HG03442 (cell line): ENCODE measurements at regions not wholly inside any gene's neighbourhood (a gene's known extent, or its start where the extent isn't known, plus 50 kb on each side); places are given as distances from the start of the nearest gene placed in this dataset.

Experiments
- ATAC-seq: cut with Tn5 transposase; IDR thresholded peaks from one replicate; pipeline ENCODE4 v1.9.1; 2021; ENCODE audit warnings: mild to moderate bottlenecking, moderate library complexity; ENCODE audit not compliant: unreplicated experiment

- ATAC-seq: no peak
Measured at GRCh38 chr13:31675440-31675953, 63.8 kb upstream of the RXFP2 start.

- no peak for ATAC-seq
Measured at GRCh38 chr13:31681133-31681532, 58.2 kb upstream of the RXFP2 start.

GRCh38 chr13:31684466-31684865 is 54.9 kb upstream of the RXFP2 start:
- no peak for ATAC-seq

GRCh38 chr13:31686670-31687425 is 52.5 kb upstream of the RXFP2 start:
- no peak for ATAC-seq
